Colonic mucosa (tissue), 4 donors: ENCODE measurements at regions not wholly inside any gene's neighbourhood (a gene's known extent, or its start where the extent isn't known, plus 50 kb on each side); places are given as distances from the start of the nearest gene placed in this dataset.
"Not testable (repeated sequence)": the region's sequence is repeated elsewhere in the genome, so short reads cannot be mapped to it uniquely, and the experiment has no call there.

Experiments used
- DNase-seq: peaks from one replicate; pipeline ENCODE4 v3.0.0-alpha.2; 2020
- H3K27ac ChIP-seq: fragments of 200-600 bp; one replicate; pipeline ENCODE4 v1.8.0; 2021
- H3K27me3 ChIP-seq: fragments of 200-600 bp; one replicate; pipeline ENCODE4 v1.8.0; 2021
- H3K36me3 ChIP-seq: fragments of 200-600 bp; one replicate; pipeline ENCODE4 v1.8.0; 2021
- H3K4me1 ChIP-seq: fragments of 200-600 bp; one replicate; pipeline ENCODE4 v1.8.0; 2021; ENCODE audit warnings: mild to moderate bottlenecking
- H3K4me3 ChIP-seq: fragments of 200-600 bp; one replicate; pipeline ENCODE4 v1.8.0; 2021
- H3K9ac ChIP-seq, 2 donors: one replicate each; pipeline ENCODE4 v1.7.0; 2013; ENCODE audit warnings: control low read depth in 2 of 2, low read depth in 2 of 2, low read length in 2 of 2
- H3K9me3 ChIP-seq: fragments of 200-600 bp; one replicate; pipeline ENCODE4 v1.8.0; 2021
- CTCF ChIP-seq: fragments of 200-600 bp; IDR thresholded peaks from one replicate; pipeline ENCODE4 v1.8.0; 2022; ENCODE audit warnings: antibody characterized with exemption, mild to moderate bottlenecking
- intact Hi-C: fragments of 100-400 bp; cut with DNase I; formaldehyde crosslinking; loops from one replicate; pipeline ENCODE4 v1.14.1; 2022
- donor health status: healthy.
- donor health status: DM: no; HTN: no; CAD: no.
- donor health status: DM: no; HTN: no; CAD: no.

- Histone ChIP-seq H3K27me3 (no peaks in the 10 kb centered on the region), H3K9ac (no peak overlapping the region), H3K36me3 (no peaks in the 10 kb centered on the region), H3K4me1 (no peaks in the 10 kb centered on the region), H3K9me3 (no peaks in the 10 kb centered on the region), H3K4me3 (no peak overlapping the region), H3K27ac (no peak overlapping the region)
- DNase-seq = no peak
- no peak for TF ChIP-seq CTCF
- intact Hi-C loops = no loop called here
These were observed 575.8 kb upstream of the B3GAT1 start for GRCh38 chr11:134987822-134988221.

GRCh38 chr11:134987223-134987768 is 575.3 kb upstream of the B3GAT1 start:
- H3K9ac ChIP-seq = no peak overlapping the region
- no peak for DNase-seq
- no peaks in the 10 kb centered on the region for H3K9me3 ChIP-seq
- no peak overlapping the region for H3K27ac ChIP-seq
- H3K4me1 ChIP-seq = no peaks in the 10 kb centered on the region
- intact Hi-C loops = no loop called here
- H3K4me3 ChIP-seq = no peak overlapping the region
- H3K27me3 ChIP-seq = no peaks in the 10 kb centered on the region
- H3K36me3 ChIP-seq = no peaks in the 10 kb centered on the region
- no peak for TF ChIP-seq CTCF

GRCh38 chr11:134984421-134984820 is 572.4 kb upstream of the B3GAT1 start:
- DNase-seq = no peak
- Histone ChIP-seq H3K4me3 (no peak overlapping the region), H3K36me3 (no peaks in the 10 kb centered on the region), H3K9me3 (no peaks in the 10 kb centered on the region), H3K4me1 (no peaks in the 10 kb centered on the region), H3K9ac (no peak overlapping the region), H3K27me3 (no peaks in the 10 kb centered on the region), H3K27ac (no peak overlapping the region)
- intact Hi-C loops = no loop called here
- TF ChIP-seq CTCF = no peak

GRCh38 chr11:134982432-134982831 is 570.4 kb upstream of the B3GAT1 start:
- DNase-seq, H3K4me1 ChIP-seq, intact Hi-C loops, H3K36me3 ChIP-seq, H3K27ac ChIP-seq, H3K4me3 ChIP-seq, H3K9me3 ChIP-seq, H3K9ac ChIP-seq, H3K27me3 ChIP-seq: not testable (repeated sequence)

GRCh38 chr11:134981835-134982234 is 569.8 kb upstream of the B3GAT1 start:
- Histone ChIP-seq H3K4me3 (no peak overlapping the region), H3K27ac (no peak overlapping the region), H3K9me3 (no peaks in the 10 kb centered on the region), H3K36me3 (no peaks in the 10 kb centered on the region), H3K27me3 (no peaks in the 10 kb centered on the region), H3K4me1 (no peaks in the 10 kb centered on the region), H3K9ac (no peak overlapping the region)
- no peak for TF ChIP-seq CTCF
- no peak for DNase-seq
- intact Hi-C loops = no loop called here

- Histone ChIP-seq H3K9ac (no peak overlapping the region), H3K36me3 (no peaks in the 10 kb centered on the region), H3K4me1 (no peaks in the 10 kb centered on the region), H3K27me3 (no peaks in the 10 kb centered on the region), H3K27ac (no peak overlapping the region), H3K4me3 (no peak overlapping the region), H3K9me3 (no peaks in the 10 kb centered on the region)
- intact Hi-C loops = no loop called here
- no peak for DNase-seq
- TF ChIP-seq CTCF = no peak
These were observed 569.0 kb upstream of the B3GAT1 start for GRCh38 chr11:134980819-134981710.

- H3K27ac ChIP-seq, H3K9me3 ChIP-seq, H3K4me1 ChIP-seq, H3K9ac ChIP-seq, DNase-seq, H3K36me3 ChIP-seq, H3K27me3 ChIP-seq, H3K4me3 ChIP-seq, intact Hi-C loops: not testable (repeated sequence)
These were observed 567.0 kb upstream of the B3GAT1 start for GRCh38 chr11:134979089-134979457.
